Activated CD8-positive, alpha-beta memory T cell treated with anti-CD3 and anti-CD28 coated beads, Interleukin-2, amount 50 U/mL, for 4 hours (primary cell): ENCODE measurements at regions not wholly inside any gene's neighbourhood (a gene's known extent, or its start where the extent isn't known, plus 50 kb on each side); places are given as distances from the start of the nearest gene placed in this dataset.
A peak's percentile ranks its signal among the peaks of the same experiment; 100 is the strongest.
"Not testable (repeated sequence)": the region's sequence is repeated elsewhere in the genome, so short reads cannot be mapped to it uniquely, and the experiment has no call there.

Source experiments
- DNase-seq: peaks from one replicate; pipeline ENCODE4 v3.0.0-alpha.2; 2020

GRCh38 chr1:192418552-192419285, 101.9 kb downstream of the RGS21 start:
- DNase-seq = no peak

- DNase-seq = no peak
Measured at GRCh38 chr1:192430644-192431043, 113.9 kb downstream of the RGS21 start.

GRCh38 chr1:192435704-192436103, 118.9 kb downstream of the RGS21 start:
- no peak for DNase-seq

- DNase-seq = no peak
Measured at GRCh38 chr1:192436441-192437078, 119.8 kb downstream of the RGS21 start.

- DNase-seq = no peak
Measured at GRCh38 chr1:192438737-192439136, 121.9 kb downstream of the RGS21 start.

- DNase-seq = no peak
Measured at GRCh38 chr1:192439373-192440025, 122.7 kb downstream of the RGS21 start.

GRCh38 chr1:192441492-192441891, 124.7 kb downstream of the RGS21 start:
- DNase-seq = no peak

GRCh38 chr1:192442736-192443135, 125.9 kb downstream of the RGS21 start:
- no peak for DNase-seq

GRCh38 chr1:192443616-192444015, 126.8 kb downstream of the RGS21 start:
- no peak for DNase-seq

GRCh38 chr1:192445241-192445640, 128.4 kb downstream of the RGS21 start:
- DNase-seq = no peak

- peak; percentile 55 for DNase-seq
Measured at GRCh38 chr1:192445839-192446489, 129.2 kb downstream of the RGS21 start.

GRCh38 chr1:192448026-192448578, 127.5 kb upstream of the RGS1 start:
- no peak for DNase-seq

GRCh38 chr1:192453360-192453992, 122.1 kb upstream of the RGS1 start:
- DNase-seq = no peak

- DNase-seq = no peak
Measured at GRCh38 chr1:192459467-192459866, 116.1 kb upstream of the RGS1 start.

GRCh38 chr1:192461684-192462083, 113.9 kb upstream of the RGS1 start:
- no peak for DNase-seq

GRCh38 chr1:192462616-192463015, 113.0 kb upstream of the RGS1 start:
- DNase-seq = no peak

GRCh38 chr1:192463661-192464060, 111.9 kb upstream of the RGS1 start:
- DNase-seq = no peak

- DNase-seq = not testable (repeated sequence)
Measured at GRCh38 chr1:192465221-192465620, 110.4 kb upstream of the RGS1 start.

GRCh38 chr1:192474080-192474683, 101.4 kb upstream of the RGS1 start:
- DNase-seq = no peak

GRCh38 chr1:192475329-192475728, 100.2 kb upstream of the RGS1 start:
- no peak for DNase-seq

- DNase-seq = no peak
Measured at GRCh38 chr1:192475970-192476369, 99.6 kb upstream of the RGS1 start.

- DNase-seq = no peak
Measured at GRCh38 chr1:192476802-192477298, 98.7 kb upstream of the RGS1 start.
